HG02885 (cell line): ENCODE measurements at regions not wholly inside any gene's neighbourhood (a gene's known extent, or its start where the extent isn't known, plus 50 kb on each side); places are given as distances from the start of the nearest gene placed in this dataset.

Experiments
- ATAC-seq: cut with Tn5 transposase; IDR thresholded peaks from one replicate; pipeline ENCODE4 v1.9.1; 2021; ENCODE audit warnings: mild to moderate bottlenecking; ENCODE audit not compliant: unreplicated experiment, poor library complexity

DNA sequence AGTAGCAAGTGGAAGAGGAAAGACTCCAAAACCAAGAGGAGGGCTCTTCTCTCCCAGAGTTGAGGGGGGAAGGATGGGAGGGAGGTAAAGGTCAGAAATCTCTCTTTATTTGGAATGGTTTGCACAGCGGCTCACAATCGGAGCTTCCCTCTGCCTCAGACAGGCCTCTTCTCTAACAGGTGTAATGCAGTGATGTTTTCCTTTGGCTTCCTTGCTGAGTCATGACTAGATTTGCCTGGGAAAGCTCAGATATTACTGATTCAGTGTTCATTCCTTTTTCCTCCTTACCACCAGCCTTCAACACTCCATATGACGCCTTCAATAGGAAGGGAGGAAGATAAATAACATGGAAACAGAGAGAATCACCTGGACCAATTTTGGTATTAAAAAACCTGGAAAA lies 136.6 kb downstream of the RNF152 start:
- ATAC-seq: no peak

DNA sequence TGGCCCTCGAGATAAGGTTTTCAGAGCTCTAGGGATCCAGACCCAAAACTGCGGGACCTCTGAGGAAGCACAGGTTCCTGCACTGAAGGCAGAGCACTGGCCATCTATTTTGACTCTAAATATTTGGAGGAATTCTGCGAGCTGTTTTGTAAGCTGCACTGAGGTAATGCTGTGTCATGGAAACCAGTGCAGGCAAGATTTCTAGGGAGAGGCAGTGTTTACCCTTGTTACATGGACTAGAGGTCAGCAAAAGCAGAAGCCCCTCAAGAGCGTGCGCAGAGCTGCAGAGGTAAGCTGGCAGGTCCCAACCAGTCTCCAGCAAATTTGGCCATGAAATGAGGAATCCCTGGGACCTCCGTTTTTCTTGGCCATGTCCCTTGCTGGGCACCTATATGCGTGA lies 137.3 kb downstream of the RNF152 start:
- ATAC-seq: no peak

DNA sequence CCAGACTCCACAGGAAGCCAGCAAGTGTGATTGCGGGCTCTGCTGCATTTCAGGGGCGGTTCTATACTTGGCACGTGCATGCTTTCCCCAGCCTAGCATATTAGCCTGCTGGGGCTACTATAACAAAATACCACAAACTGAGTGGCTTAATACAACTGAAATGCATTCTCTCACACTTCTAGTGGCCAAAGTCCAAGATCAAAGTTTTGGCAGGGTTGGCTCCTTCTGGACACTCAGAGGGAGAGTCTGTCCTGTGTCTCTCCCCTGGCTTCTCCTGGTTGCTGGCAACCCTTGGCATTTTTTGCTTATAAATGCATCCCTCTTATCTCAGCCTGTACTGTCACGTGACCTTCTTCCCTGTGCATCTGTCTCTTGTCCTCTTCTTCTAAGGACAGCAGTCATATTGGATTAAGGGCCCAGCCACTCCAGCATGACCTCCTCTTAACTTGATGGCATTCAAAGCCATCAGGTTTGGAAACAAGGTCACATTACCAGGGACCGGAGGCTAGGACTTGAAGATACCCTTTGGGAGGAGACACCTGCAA lies 138.7 kb downstream of the RNF152 start:
- no peak for ATAC-seq

DNA sequence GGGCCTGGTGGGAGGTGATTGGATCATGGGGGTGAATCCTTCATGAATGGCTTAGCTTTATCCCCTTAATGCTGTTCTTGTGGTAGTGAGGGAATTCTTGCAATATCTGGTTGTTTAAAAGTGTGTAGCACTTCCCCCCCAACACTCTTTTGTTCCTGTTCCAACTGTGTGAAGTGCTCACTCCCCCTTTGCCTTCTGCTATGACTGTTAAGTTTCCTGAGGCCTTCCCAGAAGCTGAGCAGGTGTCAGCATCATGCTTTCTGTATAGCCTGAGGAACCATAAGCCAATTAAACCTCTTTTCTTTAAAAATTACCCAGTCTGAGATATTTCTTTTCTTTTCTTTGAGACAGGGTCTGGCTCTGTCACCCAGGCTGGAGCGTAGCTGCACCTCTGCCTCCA lies 139.4 kb downstream of the RNF152 start:
- ATAC-seq: no peak

DNA sequence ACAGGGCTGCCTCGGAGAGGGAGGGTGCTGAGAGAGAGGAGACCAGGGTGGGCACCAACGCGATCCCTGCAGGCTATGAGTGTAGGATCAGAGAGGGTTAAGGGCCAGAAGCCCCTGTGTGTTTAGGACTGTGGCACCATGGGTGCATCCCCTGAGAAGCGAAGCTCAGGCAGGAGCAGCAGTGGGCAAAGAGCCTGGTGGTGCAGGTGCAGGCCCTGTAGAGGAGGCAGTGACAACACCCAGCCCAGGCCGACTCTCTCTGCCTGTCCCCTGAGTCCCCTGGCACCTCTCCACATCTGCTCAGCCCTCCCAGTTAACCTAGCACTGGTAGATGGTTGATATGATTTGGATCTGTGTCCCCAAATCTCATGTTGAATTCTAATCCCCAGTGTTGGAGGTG lies 139.8 kb downstream of the RNF152 start:
- ATAC-seq: no peak

DNA sequence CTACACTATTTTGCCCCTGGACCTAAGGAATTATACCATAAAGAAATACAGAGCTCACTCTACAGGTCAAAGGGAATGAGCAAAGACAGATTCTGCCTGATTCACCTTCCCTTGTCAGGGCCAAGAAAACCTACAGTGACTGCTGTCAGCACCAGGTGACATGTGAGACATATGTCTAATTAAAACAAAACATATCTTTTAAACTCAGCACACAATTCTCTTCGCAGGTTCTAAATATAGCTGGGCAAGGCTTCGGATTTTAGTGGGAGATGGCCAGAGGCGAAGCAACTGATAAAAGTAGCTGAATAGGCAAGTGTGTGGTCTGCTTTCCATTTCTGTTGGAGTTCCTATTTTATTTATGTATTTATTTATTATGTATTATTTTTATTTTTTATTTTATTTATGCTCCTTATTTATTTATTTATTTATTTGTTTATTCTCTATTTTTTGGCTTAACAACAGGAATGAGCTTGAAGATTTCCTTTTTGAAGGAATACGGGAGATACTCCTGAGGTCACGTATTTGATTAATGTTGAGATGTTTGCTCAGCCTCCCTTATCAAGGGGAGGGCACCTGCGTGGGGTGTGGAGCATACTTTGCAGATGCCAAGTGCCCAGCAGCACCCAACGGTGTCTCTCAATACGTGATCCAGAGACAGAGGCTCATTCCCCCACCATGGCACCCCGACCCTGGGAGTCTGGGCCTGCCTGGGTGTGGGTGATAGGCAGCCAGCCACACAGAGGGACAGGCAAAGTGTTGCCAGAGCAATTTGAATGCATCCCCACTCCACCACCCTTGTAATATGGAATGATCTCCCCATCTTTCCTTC lies 141.8 kb downstream of the RNF152 start:
- no peak for ATAC-seq

DNA sequence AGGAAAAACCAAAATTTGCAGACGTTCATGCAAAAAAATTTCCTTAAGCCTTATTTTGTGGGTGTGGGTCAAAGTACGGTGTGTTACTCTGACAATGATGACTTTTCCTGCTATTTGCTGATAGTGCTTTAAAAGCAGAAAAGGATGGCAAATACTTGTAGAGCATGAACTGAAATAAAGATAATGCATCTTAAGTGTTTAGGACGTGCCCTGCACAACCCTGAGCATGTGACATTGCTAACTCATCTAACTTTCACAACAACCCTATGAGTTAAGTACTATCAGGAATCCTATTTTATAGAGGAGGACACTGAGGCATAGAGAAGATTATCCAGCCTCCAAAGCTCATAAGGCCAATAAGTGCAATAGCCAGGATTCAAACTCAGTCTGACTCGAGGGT lies 143.3 kb downstream of the RNF152 start:
- no peak for ATAC-seq

DNA sequence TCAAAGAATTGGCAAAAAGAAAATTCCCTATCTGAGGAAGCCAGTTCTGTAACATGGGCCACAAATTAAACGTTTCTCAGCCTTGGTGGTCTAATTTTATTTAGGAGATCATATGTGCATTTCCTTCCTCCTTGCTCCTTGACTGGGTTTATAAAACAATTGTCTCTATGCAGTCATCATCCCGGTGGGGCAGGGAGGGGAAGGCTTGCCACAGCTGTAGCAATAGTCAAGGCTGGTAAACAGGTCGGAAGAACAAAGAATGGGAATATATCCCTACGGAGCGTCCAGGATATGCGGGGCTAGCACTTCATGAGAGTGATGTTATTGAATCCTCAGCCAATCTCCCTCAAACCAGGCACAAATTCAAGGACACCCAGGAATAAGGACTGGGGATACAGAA lies 143.8 kb downstream of the RNF152 start:
- ATAC-seq: no peak

DNA sequence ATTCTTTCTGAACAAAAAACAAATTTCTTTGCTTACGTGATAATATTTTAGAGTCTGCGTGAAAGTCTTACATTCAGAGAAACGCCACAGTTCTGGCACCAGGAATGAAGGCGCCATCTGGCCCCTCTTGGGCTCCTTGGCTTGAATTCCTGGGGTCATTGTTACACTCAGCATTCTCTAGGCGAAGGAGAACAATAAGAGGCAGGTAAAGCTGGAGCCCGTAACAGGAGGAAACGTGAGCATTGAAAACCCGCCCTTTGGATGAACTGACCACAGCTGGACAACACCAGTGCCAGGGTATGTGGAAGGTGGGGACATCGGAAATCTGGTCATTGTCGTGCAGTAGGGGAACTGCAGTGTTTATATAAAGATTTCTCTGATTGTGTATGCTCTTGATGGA lies 144.8 kb downstream of the RNF152 start:
- no peak for ATAC-seq

DNA sequence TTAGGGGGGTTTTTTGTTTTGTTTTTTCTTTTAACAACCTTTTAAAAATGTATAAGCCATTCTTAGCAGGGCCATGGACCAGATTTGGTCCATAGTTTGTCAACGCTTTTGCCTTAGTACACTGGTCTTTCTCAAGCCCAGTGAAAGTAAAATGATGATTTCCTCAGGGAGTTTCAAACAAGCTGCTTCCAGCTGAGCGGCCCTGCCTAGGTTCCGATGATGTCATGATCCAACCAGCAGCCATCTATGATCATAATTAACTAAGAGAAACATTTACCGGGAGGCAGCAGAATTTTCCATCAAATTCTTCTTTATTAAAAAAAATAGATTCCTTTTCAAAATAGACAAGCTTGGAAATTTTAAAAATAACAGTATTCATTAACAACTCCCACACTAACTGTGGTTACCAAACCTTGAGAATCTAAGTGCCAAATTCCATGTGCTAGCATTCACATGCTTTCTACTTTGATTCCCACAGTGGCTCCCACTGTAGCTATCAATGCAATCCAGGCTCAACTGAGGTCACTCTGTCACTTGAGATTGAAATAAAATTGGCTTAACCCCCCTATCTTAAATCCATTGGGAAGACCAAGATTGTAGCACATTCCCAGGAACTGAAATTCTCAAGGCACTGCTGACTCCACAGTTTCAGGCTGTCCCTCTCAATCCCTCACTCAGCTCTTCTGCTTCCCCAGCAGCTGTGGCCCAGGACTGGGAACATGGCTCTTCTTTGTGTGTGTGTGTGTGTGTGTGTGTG lies 148.9 kb downstream of the RNF152 start:
- no peak for ATAC-seq

DNA sequence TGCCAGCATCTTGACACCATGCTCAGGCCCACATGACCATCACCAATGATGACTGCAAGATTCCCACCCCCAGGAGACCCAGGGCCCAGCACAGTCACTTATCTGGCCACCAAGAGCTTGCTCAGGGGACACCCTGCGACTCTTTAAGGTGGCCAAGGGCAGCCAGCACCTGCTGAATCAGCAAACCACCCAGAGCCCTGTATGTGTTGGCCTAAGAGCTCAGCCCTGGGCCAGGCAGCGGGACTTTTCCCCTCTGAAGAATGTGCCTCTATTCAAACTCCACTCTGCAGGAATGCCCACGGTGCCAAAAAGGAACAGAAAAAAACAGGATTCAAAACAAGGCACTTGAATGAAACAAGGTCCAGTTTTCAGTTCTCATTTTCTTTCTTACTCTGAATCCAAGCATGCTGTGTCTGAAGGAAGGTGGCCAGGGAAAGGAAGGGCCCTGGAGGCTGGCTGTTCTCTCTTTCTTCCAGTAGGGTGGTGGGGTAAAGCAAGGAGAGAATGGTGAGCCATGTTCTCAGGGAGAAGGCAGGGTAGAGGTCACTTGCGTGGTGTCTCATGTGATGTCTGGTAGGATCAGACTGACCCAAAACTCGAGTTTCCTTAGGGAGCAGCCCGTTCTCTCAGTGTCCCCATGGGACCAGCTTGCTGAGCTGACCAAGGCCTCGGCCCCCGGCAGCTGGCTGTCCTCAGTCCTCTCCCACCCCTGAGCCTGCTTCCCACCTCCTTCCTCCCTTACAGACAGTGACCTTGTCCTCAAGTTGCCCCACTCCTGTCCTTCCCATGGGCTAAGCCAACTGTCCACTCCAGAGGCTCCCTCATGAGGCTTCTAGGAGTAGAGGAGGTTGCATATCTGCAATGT lies 150.0 kb downstream of the RNF152 start:
- ATAC-seq: no peak

DNA sequence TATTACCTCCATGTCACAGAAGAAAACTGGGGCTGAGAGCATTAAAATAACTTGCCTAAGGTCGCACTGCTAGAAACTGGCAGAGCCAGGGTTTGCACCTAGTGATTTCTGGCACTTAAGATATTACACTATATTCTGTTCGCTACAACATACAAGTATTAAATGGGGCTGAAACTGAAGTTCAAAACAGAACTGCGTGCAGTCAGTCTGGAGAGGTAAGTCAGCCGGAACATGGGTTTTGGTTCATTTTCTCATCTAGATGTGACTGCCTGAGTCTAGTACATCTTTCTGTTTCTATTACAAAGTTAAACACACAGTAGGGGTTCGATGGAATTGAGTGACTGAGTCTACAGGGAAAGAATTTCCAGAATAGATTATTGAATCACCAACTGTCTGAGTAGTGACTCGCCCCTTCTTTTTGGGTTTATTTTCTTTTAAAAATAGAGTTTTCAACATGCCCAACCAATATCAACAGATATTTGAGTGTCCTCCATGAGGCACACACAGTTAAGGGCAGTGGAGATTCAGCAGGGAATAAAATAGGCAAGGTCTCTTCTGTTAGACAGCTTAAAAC lies 150.8 kb downstream of the RNF152 start:
- no peak for ATAC-seq

DNA sequence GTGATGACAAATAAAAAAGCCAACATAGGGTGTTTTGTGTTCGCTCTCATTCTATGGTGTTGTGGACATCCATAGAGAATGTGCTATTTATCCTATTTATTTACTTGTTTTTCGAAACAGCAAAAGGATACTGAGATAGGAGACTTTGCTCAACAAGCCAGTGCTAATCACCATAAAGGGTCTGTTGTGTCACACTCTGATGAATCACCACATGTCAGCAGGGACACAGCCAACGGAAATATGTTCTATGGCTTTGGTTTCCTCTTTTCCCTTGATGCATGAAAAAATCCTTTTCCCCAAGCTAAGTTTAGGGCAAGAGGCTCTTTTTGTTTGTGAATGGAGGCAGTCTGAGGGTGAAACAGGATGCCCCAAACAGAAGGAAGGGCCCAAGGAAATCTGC lies 154.3 kb downstream of the RNF152 start:
- no peak for ATAC-seq

DNA sequence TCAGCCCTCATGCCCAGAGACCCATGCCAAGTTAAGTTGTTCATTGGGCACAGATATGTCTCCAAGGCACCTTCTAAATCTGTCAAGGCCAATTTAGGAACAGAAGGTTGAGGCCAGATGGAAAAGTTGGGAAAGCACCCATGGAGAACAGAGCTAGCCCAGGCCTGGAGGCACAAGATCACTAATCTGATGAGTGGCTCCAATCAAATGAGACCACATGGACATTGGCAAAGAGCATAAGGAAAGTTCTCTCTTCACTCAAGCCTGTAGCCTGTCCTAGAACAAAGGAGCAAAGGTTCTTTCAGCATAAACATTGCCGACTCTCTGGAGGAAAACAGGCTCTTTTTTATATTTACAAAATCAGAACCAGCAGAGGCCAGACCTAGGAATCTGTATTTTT lies 154.8 kb downstream of the RNF152 start:
- ATAC-seq: no peak

DNA sequence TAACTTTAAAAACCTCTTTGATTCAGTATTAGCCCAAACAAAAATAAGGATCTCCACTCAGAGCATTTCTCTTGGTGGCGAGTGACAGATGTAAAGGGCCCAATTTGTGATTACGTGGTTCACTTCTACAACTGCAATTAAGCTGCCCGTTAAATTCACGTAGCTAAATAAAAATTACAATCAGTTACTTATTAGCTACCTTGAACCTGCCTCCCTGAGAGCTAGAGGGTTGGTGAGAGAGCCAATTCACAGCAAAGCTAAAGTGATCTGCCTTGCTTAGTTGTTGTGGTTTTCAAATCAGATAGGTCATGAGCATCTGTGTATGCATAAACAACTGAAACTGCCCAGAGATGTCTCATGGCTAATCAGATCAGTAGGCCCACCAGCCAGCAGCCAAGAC lies 156.7 kb downstream of the RNF152 start:
- ATAC-seq: no peak

DNA sequence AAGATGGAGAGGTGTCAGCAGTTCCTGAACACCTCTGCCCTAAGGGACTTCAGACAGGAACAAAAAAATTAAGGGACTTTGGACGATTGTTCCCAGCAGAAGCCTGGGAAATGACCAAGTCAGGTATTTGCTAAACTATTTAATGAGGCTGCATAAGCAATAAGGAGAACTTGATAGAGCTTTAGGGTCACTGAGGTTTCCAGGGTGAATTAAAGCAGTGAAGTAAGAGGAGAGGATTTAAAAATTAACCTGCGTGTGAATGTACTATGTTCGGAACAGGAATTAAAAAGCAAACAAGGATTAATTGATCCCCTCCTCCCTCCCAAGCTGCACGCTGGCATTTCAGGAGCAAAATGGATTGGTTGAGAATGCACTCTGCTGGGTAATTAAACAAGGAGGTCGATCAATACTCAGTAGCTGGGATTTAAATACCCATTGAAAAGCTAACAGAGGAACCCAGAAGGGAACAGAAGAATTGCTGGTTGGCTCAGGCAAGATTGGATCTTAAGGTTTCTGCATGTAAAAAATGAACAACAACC lies 157.2 kb downstream of the RNF152 start:
- ATAC-seq: no peak

DNA sequence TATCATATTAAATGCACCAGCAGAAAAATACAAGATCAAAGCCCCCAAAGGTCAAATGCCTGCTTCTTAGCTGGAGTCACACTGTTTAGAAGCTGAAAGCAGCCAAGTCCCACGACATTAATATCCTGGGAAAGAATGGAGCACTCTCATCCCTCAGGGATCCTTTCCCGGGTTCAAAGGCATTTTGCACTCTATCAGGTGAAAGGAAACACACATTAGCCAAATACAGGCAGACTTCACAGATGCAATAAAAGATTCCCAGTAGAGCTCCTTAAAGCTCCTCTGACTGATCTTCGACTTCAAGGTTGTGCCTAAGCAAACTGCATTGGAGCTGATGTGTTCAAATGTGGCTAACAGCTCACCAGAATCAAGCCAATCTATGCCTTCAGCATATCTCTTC lies 158.4 kb downstream of the RNF152 start:
- no peak for ATAC-seq

DNA sequence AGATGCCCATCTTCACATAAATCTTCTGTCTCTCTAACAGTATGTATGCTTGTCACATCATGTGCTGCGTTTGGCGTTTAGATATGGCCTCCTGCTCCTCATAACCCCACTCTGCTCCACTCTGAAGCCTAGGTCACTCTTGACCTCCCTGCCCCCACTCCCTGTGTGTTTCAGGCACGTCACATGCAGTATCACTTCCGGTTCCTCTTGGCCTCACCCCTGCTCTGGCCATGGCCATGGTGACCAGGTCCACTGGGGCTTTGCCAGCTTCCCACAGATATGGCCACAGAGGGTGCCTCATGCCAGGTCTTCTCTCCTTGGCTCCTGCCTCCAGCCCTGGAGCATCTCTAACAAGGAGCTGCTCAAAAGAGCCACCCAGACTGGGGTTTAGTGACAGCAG lies 160.0 kb downstream of the RNF152 start:
- ATAC-seq: no peak

DNA sequence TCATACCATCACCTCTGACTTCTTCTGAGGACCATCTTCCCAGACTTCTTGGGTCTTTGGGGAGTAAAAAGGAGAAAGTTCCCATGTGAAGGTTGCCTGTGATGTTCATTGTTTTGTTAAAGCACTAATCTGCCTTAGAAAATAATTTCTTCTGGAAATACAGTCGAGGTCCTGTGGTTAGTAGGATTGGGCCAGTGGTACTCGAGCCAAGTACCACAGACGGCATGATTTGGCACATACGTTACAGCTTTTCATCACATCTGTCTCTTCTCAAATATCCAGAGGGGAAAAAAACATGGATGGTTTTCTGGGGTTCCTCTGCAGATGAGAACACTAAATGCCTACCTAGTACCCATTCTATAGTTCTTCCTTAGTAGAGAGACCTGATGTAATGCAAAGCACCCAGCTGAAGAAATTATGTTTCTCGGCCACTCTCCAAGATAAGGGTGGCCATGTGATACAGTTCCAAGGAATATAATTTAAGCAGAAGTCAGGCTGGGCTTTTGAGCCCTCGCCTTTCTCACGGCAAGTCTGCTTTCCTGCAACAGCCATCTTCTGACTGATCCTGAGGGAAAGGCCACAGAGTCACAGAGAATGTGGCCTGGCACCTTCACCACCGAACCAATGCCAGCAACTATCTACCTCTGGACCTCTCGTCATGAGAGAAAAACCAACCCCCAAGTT lies 161.0 kb downstream of the RNF152 start:
- ATAC-seq: no peak

DNA sequence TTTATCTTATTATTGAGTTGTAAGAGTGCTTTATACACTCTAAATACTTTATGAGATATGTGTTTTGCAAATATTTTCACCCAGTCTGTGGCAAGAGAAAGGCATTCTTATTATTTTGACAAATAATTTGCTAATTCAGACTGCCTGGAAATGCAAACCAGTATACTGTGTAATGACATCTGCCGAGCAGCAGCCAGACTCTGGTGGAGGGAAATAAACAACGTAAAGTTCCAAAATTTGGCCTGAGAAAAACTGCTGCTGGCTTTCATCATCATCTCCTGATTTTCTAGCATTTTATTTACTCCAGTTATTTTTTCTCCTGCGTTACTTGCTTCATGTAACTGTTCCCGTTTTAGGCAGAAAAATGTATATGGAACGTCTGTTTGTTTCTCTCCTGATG lies 161.6 kb downstream of the RNF152 start:
- no peak for ATAC-seq
